ENCODE measurements at regions not wholly inside any gene's neighbourhood (a gene's known extent, or its start where the extent isn't known, plus 50 kb on each side); places are given as distances from the start of the nearest gene placed in this dataset.

DNA sequence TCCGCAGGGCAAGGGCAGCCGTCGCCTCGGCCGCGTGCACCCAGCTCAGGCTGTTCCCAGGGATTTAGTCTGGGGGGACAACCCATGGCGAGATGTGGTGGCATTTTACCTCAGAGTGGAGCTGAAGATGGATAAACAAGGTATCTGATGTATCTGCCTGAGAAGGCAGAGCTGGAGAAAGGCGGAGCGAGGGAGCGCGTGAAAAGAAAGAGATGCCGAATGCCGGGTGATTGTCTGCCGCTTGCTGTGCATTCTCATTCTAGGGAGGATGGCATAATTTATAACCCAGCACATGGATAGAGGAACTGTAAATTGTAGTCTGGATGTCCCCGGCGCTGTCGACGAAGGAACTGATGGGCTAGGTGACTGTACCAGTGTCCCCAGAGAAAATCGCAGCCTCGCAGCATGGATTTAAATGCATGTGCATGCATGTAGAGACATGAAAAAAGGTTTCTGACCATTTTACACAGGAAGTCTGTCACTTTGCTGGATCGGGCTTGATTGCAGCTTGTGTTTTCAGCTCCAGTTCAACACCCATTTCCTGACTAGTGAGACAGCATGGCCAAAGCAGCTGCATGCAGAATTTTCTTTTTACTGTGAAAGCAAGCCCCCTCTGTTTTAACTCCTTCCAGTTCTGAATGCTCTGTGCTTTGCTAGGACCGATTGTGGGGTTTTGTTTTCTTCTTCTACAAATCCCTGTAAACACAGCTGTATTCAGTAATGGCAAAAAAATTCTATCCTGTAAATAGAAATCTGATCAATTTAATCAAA is 149.7 kb downstream of the PRL start:
- Mint-ChIP-seq H3K36me3 (ENCODE audit: low read depth, unreplicated experiment) (no peaks in the 10 kb centered on the region), H3K27me3 (ENCODE audit: low read depth, unreplicated experiment) (no peaks in the 10 kb centered on the region), H3K9me3 (ENCODE audit: unreplicated experiment) (no peaks in the 10 kb centered on the region), H3K4me3 (ENCODE audit: unreplicated experiment) (no peak overlapping the region), H3K4me1 (ENCODE audit: low read depth, unreplicated experiment) (peaks cover 49% of the 10 kb centered on the region), H3K27ac (ENCODE audit: unreplicated experiment) (peak overlapping the region; percentile 90)
- Histone ChIP-seq H4K20me1 (ENCODE audit: insufficient read depth, low read length) (no peaks in the 10 kb centered on the region), H3K4me1 (ENCODE audit: insufficient read depth, low read length) (peaks cover 44% of the 10 kb centered on the region), H3K4me3 (ENCODE audit: insufficient read depth, low read depth, low read length) (no peak overlapping the region), H3K27me3 (ENCODE audit: insufficient read depth, low read length) (no peaks in the 10 kb centered on the region), H3K36me3 (ENCODE audit: insufficient read depth, low read length) (no peaks in the 10 kb centered on the region), H2AFZ (ENCODE audit: low read depth, low read length) (peak overlapping the region; percentile 48), H3K27ac (ENCODE audit: low read depth, low read length) (no peak overlapping the region), H3K9me3 (ENCODE audit: insufficient read depth, low read depth, low read length) (no peaks in the 10 kb centered on the region), H3K4me2 (ENCODE audit: low read length) (peak overlapping the region; percentile 80), H3K9ac (ENCODE audit: low read length) (peak overlapping the region; percentile 63), H3K79me2 (ENCODE audit: insufficient read depth, low read length) (no peaks in the 10 kb centered on the region)
- no peak for FAIRE-seq
- no peak for TF ChIP-seq EZH2 (IDR thresholded peaks at IDR 0.05; ENCODE audit: insufficient read depth, low read length)
- TF ChIP-seq, protein P1, sequence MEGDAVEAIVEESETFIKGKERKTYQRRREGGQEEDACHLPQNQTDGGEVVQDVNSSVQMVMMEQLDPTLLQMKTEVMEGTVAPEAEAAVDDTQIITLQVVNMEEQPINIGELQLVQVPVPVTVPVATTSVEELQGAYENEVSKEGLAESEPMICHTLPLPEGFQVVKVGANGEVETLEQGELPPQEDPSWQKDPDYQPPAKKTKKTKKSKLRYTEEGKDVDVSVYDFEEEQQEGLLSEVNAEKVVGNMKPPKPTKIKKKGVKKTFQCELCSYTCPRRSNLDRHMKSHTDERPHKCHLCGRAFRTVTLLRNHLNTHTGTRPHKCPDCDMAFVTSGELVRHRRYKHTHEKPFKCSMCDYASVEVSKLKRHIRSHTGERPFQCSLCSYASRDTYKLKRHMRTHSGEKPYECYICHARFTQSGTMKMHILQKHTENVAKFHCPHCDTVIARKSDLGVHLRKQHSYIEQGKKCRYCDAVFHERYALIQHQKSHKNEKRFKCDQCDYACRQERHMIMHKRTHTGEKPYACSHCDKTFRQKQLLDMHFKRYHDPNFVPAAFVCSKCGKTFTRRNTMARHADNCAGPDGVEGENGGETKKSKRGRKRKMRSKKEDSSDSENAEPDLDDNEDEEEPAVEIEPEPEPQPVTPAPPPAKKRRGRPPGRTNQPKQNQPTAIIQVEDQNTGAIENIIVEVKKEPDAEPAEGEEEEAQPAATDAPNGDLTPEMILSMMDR (IDR thresholded peaks at IDR 0.05; ENCODE audit: insufficient read depth, low read depth, low read length) = no peak
- DNase-seq (ENCODE audit: low read depth) = no peak

DNA sequence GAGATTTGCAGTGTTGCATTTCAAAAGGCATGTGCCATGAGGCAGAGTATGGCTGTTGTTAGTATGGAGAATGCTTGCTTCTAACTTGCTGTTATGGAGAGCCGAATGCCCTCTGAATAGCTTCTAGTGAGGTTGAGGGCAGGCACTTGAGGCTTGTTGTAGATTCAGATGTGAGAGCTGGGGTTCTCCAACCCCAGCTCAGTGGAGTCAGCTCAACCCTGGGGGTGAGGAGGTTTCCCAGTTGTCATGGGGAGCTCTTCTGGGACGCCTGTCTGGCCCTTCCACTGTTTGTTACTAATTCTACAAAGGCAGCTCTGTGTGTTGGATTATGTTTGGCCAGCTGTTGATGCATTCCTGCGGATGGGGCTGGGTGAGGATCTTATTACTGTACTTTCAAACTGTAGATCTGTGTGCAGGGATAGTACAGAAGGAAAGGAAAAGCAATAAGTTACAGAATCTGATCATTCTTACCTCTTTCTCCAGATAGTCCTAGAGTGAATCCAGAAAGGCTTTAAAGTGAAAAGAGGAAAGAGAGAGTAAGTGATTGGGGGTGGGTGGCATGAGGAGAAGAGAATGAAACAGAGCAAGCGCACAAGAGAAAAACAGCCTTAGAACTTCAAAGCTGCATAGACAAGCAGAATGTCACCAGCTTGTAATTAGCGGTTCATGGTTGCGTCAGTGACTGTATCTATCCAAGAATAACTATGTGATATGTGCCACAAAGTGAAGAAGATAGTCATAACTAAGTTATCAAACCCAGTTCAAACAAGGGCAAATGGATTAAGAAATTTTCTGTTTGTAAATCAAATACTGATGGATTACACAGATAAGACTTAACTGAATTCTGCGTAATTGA is 148.7 kb downstream of the PRL start:
- peak overlapping the region; percentile 80 for H3K4me2 ChIP-seq (ENCODE audit: low read length)
- Mint-ChIP-seq H3K4me1 (ENCODE audit: low read depth, unreplicated experiment) (peaks cover 47% of the 10 kb centered on the region), H3K27me3 (ENCODE audit: low read depth, unreplicated experiment) (no peaks in the 10 kb centered on the region), H3K4me3 (ENCODE audit: unreplicated experiment) (peak overlapping the region; percentile 37), H3K27ac (ENCODE audit: unreplicated experiment) (peak overlapping the region; percentile 90), H3K36me3 (ENCODE audit: low read depth, unreplicated experiment) (no peaks in the 10 kb centered on the region), H3K9me3 (ENCODE audit: unreplicated experiment) (no peaks in the 10 kb centered on the region)
- H4K20me1 ChIP-seq (ENCODE audit: insufficient read depth, low read length) = no peaks in the 10 kb centered on the region
- FAIRE-seq (no peak), DNase-seq (ENCODE audit: low read depth) (peak; percentile 91)
- H3K27ac ChIP-seq (ENCODE audit: low read depth, low read length) = peak overlapping the region; percentile 56
- H3K4me3 ChIP-seq (ENCODE audit: insufficient read depth, low read depth, low read length) = peak overlapping the region; percentile 40
- no peaks in the 10 kb centered on the region for H3K36me3 ChIP-seq (ENCODE audit: insufficient read depth, low read length)
- no peak overlapping the region for H2AFZ ChIP-seq (ENCODE audit: low read depth, low read length)
- H3K4me1 ChIP-seq (ENCODE audit: insufficient read depth, low read length) = peaks cover 44% of the 10 kb centered on the region
- TF ChIP-seq EZH2 (IDR thresholded peaks at IDR 0.05; ENCODE audit: insufficient read depth, low read length) = no peak
- TF ChIP-seq, protein P1 (IDR thresholded peaks at IDR 0.05; ENCODE audit: insufficient read depth, low read depth, low read length) = no peak
- no peaks in the 10 kb centered on the region for H3K79me2 ChIP-seq (ENCODE audit: insufficient read depth, low read length)
- peak overlapping the region; percentile 63 for H3K9ac ChIP-seq (ENCODE audit: low read length)
- H3K27me3 ChIP-seq (ENCODE audit: insufficient read depth, low read length) = no peaks in the 10 kb centered on the region
- no peaks in the 10 kb centered on the region for H3K9me3 ChIP-seq (ENCODE audit: insufficient read depth, low read depth, low read length)
